ENCODE measurements at regions not wholly inside any gene's neighbourhood (a gene's known extent, or its start where the extent isn't known, plus 50 kb on each side); places are given as distances from the start of the nearest gene placed in this dataset.

GRCh38 chr16:8380311-8380710 lies 210.0 kb downstream of the TMEM114 start:
- Mint-ChIP-seq H3K9me3 (ENCODE audit: low read depth) (peaks cover 3% of the 10 kb centered on the region), H3K36me3 (ENCODE audit: insufficient read depth) (peaks cover 2% of the 10 kb centered on the region), H3K27ac (no peak overlapping the region), H3K4me3 (ENCODE audit: low read depth) (no peak overlapping the region), H3K4me1 (ENCODE audit: low read depth) (no peaks in the 10 kb centered on the region), H3K27me3 (peaks cover 12% of the 10 kb centered on the region)
- DNase-seq (ENCODE audit: low spot score, unreplicated experiment): no peak
- TF ChIP-seq CTCF (IDR thresholded peaks at IDR 0.05; ENCODE audit: unreplicated experiment): no peak

DNA sequence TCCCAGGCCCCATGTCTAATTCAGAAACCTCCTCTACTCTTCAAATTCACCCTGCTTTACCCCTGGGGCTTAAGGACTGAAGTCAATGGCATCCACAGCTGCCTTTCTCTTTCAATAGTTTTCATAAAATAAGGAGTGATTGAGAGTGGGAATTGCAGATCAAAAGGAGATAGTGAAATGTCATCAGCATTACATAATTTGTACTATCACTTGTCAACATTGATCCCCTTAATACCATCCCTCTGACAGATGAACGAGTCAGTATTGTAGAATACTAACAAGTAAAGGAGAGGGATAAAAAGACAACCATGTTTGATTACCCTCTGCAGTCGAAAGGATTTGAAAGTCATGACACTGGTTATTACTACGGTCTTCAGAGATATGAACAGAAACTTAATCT lies 212.4 kb downstream of the TMEM114 start:
- no peak for DNase-seq (ENCODE audit: low spot score, unreplicated experiment)
- Mint-ChIP-seq H3K4me1 (ENCODE audit: low read depth) (peaks cover 1% of the 10 kb centered on the region), H3K4me3 (ENCODE audit: low read depth) (no peak overlapping the region), H3K27me3 (peaks cover 12% of the 10 kb centered on the region), H3K27ac (no peak overlapping the region), H3K9me3 (ENCODE audit: low read depth) (peaks cover 3% of the 10 kb centered on the region), H3K36me3 (ENCODE audit: insufficient read depth) (peaks cover 2% of the 10 kb centered on the region)
- no peak for TF ChIP-seq CTCF (IDR thresholded peaks at IDR 0.05; ENCODE audit: unreplicated experiment)

- Mint-ChIP-seq H3K9me3 (ENCODE audit: low read depth) (peaks cover 3% of the 10 kb centered on the region), H3K27me3 (peaks cover 12% of the 10 kb centered on the region), H3K4me1 (ENCODE audit: low read depth) (peaks cover 1% of the 10 kb centered on the region)
Measured at GRCh38 chr16:8376858-8377257, 213.5 kb downstream of the TMEM114 start.

DNA sequence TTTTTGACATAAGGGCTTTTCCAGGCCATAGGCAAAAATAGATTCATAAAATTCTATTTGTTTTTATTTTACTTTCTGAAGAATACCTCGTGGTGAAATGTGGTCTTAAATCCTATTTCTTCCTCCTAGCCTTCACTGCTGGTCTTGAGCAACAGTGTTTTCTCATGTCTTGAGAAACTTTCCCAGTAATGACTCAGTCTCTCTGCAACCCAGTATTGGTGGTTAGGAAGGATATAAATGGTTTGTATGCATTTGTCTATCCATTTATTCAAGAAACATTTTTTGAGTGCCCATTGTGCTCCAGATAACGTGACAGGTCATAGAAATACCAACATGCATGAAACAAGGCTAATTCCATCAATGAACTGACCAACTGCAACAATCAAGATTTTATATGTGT lies 213.9 kb downstream of the TMEM114 start:
- TF ChIP-seq CTCF (IDR thresholded peaks at IDR 0.05; ENCODE audit: unreplicated experiment): no peak
- H3K9me3 Mint-ChIP-seq (ENCODE audit: low read depth): peaks cover 3% of the 10 kb centered on the region
- H3K27ac Mint-ChIP-seq: no peak overlapping the region
- no peak overlapping the region for H3K4me3 Mint-ChIP-seq (ENCODE audit: low read depth)
- H3K27me3 Mint-ChIP-seq: peaks cover 11% of the 10 kb centered on the region
- DNase-seq (ENCODE audit: low spot score, unreplicated experiment): no peak
- H3K4me1 Mint-ChIP-seq (ENCODE audit: low read depth): peaks cover 1% of the 10 kb centered on the region
- peaks cover 2% of the 10 kb centered on the region for H3K36me3 Mint-ChIP-seq (ENCODE audit: insufficient read depth)

More at GRCh38 chr16:8376858-8377257, 213.5 kb downstream of the TMEM114 start:
- Mint-ChIP-seq H3K36me3 (ENCODE audit: insufficient read depth) (peaks cover 2% of the 10 kb centered on the region), H3K4me3 (ENCODE audit: low read depth) (no peak overlapping the region), H3K27ac (no peak overlapping the region)
- DNase-seq (ENCODE audit: low spot score, unreplicated experiment): no peak
- TF ChIP-seq CTCF (IDR thresholded peaks at IDR 0.05; ENCODE audit: unreplicated experiment): no peak

GRCh38 chr16:8375232-8375587 lies 215.1 kb downstream of the TMEM114 start:
- Mint-ChIP-seq H3K4me3 (ENCODE audit: low read depth) (no peak overlapping the region), H3K36me3 (ENCODE audit: insufficient read depth) (peaks cover 2% of the 10 kb centered on the region), H3K4me1 (ENCODE audit: low read depth) (peaks cover 1% of the 10 kb centered on the region), H3K27me3 (peaks cover 3% of the 10 kb centered on the region), H3K27ac (no peak overlapping the region), H3K9me3 (ENCODE audit: low read depth) (peaks cover 3% of the 10 kb centered on the region)
- no peak for DNase-seq (ENCODE audit: low spot score, unreplicated experiment)
- TF ChIP-seq CTCF (IDR thresholded peaks at IDR 0.05; ENCODE audit: unreplicated experiment): no peak
